ENCODE measurements at regions not wholly inside any gene's neighbourhood (a gene's known extent, or its start where the extent isn't known, plus 50 kb on each side); places are given as distances from the start of the nearest gene placed in this dataset.

DNA sequence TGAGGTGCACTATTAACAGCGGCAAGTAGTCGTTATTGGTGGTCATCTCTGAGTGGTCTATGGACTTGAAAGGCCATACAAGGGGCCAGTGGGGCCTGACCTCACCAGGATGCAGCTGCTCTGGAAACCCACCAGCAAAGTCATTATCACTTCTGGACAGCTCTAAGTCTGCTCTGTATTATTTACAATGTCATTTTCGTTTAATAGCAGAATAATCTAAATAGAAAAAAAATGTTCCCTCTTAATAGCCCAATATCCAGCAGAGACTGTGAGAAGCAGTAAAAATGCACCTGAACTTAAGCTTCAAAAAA lies 85.0 kb upstream of the EED start:
- TF ChIP-seq TAF1 (IDR thresholded peaks at IDR 0.05; ENCODE audit: low read depth, low read length), result no peak
- TF ChIP-seq SPI1 (IDR thresholded peaks at IDR 0.05; ENCODE audit: low read depth, low read length), result no peak
- TF ChIP-seq PAX5 (IDR thresholded peaks at IDR 0.05; ENCODE audit: insufficient read depth, low read length, severe bottlenecking), result no peak
- no peak for TF ChIP-seq POU2F2 (IDR thresholded peaks at IDR 0.05; ENCODE audit: low read depth, low read length)
- TF ChIP-seq POLR2AphosphoS5 (IDR thresholded peaks at IDR 0.05; ENCODE audit: low read depth, low read length), result no peak
- TF ChIP-seq POLR2A (IDR thresholded peaks at IDR 0.05; ENCODE audit: low read depth, low read length), result no peak
- FAIRE-seq, result peak; percentile 23
- no peak for DNase-seq (ENCODE audit: insufficient read length, low spot score)

DNA sequence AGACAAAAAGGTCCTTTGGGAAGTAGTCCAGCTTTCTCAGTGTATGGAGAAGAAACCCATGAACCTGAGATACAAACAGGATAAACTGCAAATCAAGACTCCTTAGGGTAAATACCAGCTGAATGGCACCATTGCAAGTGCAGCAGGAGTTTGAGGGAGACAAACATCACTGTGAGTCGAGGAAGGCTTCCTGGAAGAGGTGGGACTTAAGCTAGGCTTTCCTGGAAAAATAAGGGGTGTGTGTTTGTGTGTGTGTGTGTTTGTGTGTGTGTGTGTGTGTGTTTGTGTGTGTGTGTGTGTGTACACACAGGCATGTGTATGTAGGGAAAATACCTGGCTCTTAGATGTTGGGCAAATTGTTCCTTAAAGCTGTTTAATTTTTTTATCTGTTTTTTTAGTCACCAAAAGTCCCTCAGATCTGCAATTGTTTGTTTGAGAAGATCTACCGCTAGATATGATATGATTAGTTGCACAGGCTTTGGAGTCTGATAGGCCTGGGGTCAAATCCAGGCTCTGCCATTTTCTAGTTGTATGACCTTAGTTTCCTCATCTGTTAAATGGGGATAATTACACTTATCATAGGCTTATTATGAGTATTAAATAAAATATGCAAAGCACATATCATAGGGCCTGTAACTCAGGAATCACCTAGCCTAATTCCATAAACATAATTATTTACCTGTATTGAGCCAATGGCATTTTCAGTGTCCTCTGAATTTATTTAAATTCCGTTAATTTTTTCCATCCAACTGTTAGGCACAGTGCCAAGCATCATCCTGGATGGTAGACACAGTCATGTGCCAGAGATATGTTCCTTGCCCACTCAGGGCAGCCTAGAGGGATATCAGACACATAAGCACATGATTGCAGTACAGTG lies 85.6 kb upstream of the EED start:
- FAIRE-seq (no peak), DNase-seq (ENCODE audit: insufficient read length, low spot score) (no peak)
- no peak for TF ChIP-seq POU2F2 (IDR thresholded peaks at IDR 0.05; ENCODE audit: low read depth, low read length)
- TF ChIP-seq TAF1 (IDR thresholded peaks at IDR 0.05; ENCODE audit: low read depth, low read length), result no peak
- no peak for TF ChIP-seq POLR2AphosphoS5 (IDR thresholded peaks at IDR 0.05; ENCODE audit: low read depth, low read length)
- no peak for TF ChIP-seq POLR2A (IDR thresholded peaks at IDR 0.05; ENCODE audit: low read depth, low read length)

DNA sequence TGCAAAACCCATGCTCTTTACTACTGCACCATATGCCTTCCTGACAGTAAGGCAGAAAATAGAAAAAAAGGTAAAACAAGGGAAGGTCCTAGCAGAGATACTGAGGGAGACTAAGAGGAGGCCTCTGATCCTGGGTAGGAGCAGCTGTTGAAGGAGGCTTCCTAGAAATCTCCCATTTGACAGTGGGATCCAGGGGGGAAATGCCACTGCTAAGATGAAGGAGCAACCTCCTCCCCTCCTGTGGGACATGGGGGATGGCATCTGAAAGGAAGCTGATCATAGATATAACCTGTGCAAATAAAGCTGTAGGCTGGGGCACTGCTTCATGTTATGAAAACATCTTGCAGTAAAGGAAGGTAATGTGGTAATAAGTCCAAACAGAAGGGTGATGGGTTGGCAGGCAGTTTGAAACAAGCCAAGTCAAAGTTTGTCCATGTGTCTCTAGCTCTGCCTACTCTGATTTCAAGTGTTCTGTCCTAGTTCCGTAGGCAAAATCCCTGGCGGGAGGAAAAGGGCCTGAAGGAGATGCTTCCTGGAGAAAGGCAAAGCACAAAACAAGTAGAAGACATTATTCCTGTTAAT lies 86.7 kb upstream of the EED start:
- no peak for FAIRE-seq
- no peak for TF ChIP-seq SPI1 (IDR thresholded peaks at IDR 0.05; ENCODE audit: low read depth, low read length)
- TF ChIP-seq POU2F2 (IDR thresholded peaks at IDR 0.05; ENCODE audit: low read depth, low read length), result no peak
- no peak for TF ChIP-seq PAX5 (IDR thresholded peaks at IDR 0.05; ENCODE audit: insufficient read depth, low read length, severe bottlenecking)
- no peak for TF ChIP-seq POLR2AphosphoS5 (IDR thresholded peaks at IDR 0.05; ENCODE audit: low read depth, low read length)
- TF ChIP-seq TAF1 (IDR thresholded peaks at IDR 0.05; ENCODE audit: low read depth, low read length), result no peak
- TF ChIP-seq POLR2A (IDR thresholded peaks at IDR 0.05; ENCODE audit: low read depth, low read length), result no peak

DNA sequence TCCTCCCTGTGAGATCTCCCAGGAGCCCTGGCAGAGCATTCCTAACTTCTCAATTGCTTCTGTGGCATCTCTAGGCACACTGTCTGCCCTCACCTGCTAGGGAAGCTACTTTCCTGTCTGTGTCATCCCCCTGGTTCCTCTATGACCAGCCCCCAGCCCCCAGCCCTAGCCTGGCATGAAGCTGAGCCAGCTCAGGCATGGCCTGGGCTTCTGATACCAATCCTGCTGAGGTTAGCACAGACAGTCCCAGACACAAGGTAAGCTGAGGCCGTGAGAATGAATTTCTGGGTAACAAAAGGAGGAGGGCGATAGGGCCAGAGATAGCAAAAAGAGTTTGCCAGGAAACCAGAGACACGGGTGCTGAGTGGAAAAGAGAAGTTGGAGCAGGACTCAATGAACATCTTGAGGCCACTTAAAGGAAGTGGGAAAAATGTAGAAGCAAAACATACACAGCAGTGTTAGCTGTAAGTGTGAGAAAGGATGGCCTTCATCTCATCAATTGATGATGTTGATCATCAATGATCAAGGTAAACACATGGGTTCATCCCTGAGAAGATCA lies 87.6 kb upstream of the PICALM start:
- TF ChIP-seq TAF1 (IDR thresholded peaks at IDR 0.05; ENCODE audit: low read depth, low read length) (no peak), POLR2A (IDR thresholded peaks at IDR 0.05; ENCODE audit: low read depth, low read length) (no peak), POU2F2 (IDR thresholded peaks at IDR 0.05; ENCODE audit: low read depth, low read length) (no peak), POLR2AphosphoS5 (IDR thresholded peaks at IDR 0.05; ENCODE audit: low read depth, low read length) (no peak), SPI1 (IDR thresholded peaks at IDR 0.05; ENCODE audit: low read depth, low read length) (no peak), PAX5 (IDR thresholded peaks at IDR 0.05; ENCODE audit: insufficient read depth, low read length, severe bottlenecking) (no peak)
- no peak for FAIRE-seq
- no peak for DNase-seq (ENCODE audit: insufficient read length, low spot score)

More for the DNA sequence above, 86.7 kb upstream of the EED start:
- DNase-seq (ENCODE audit: insufficient read length, low spot score), result no peak

DNA sequence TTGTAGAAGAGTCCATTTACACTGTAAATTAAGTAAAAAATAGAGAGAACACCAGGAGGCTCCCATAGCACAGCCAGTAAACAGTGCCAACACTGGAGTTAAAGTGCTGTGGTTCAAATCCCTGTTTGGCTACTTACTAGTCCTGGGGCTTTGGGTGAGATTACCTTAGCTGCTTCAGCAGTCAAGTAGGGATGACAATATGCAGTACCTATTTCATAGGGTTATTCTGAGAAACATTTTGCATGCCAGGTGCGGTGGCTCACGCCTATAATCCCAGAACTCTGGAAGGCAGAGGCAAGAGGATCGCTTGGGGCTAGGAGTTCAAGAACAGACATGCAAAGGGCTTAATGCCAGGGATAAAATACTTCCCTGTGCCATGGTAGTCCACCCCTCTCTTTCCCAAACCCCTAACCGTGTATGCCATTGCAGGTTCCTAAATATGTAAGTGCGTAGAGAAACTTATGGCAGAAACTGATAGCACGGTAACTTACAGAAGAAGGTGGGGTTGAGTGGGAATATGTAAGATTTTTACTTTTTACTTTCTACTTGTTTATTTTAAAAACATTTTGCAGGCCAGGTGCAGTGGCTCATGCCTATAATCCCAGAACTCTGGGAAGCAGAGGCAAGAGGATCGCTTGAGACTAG lies 86.4 kb upstream of the PICALM start:
- TF ChIP-seq POLR2AphosphoS5 (IDR thresholded peaks at IDR 0.05; ENCODE audit: low read depth, low read length) (no peak), TAF1 (IDR thresholded peaks at IDR 0.05; ENCODE audit: low read depth, low read length) (no peak), POLR2A (IDR thresholded peaks at IDR 0.05; ENCODE audit: low read depth, low read length) (no peak), SPI1 (IDR thresholded peaks at IDR 0.05; ENCODE audit: low read depth, low read length) (no peak), PAX5 (IDR thresholded peaks at IDR 0.05; ENCODE audit: insufficient read depth, low read length, severe bottlenecking) (no peak), POU2F2 (IDR thresholded peaks at IDR 0.05; ENCODE audit: low read depth, low read length) (no peak)
- DNase-seq (ENCODE audit: insufficient read length, low spot score) (no peak), FAIRE-seq (no peak)

DNA sequence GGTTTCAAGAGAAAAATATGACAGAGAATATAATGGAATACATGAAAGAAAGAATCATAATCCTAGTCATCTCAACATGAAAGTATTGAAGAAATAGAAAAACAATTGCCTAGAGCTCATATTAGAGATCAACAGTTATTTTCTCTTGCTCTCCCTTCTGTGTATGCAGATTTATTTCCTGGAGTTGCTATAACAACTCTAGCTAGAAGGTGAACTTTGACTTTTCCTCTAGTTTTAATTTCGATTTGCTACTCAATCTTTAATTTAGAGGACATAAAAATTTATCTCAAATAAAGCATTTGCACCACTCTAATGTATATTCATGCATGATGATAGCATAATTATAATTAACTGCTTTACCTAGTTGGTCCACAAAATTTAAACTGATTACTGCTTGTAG lies 84.6 kb upstream of the PICALM start:
- TF ChIP-seq POU2F2 (IDR thresholded peaks at IDR 0.05; ENCODE audit: low read depth, low read length) (no peak), POLR2A (IDR thresholded peaks at IDR 0.05; ENCODE audit: low read depth, low read length) (no peak), SPI1 (IDR thresholded peaks at IDR 0.05; ENCODE audit: low read depth, low read length) (no peak), POLR2AphosphoS5 (IDR thresholded peaks at IDR 0.05; ENCODE audit: low read depth, low read length) (no peak), TAF1 (IDR thresholded peaks at IDR 0.05; ENCODE audit: low read depth, low read length) (no peak)
- FAIRE-seq (no peak), DNase-seq (ENCODE audit: insufficient read length, low spot score) (no peak)

DNA sequence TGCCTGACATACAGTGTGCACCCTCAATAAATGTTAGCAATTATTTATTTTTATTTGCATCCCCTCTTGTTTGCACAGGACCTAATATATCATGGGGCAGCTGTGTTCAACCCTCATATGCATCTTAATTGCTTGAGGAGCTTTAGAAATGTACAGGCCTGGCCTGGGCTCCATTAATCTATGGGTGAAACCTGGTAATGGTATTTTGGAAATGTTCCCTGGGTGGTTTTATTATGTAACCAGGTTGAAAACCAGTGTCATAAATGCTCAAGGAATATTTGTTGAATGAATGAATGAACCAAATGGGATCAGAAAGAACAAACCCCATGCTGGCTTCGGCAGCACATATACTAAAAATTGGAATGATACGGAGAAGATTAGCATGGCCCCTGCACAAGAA lies 84.0 kb upstream of the PICALM start:
- TF ChIP-seq SPI1 (IDR thresholded peaks at IDR 0.05; ENCODE audit: low read depth, low read length) (no peak), POLR2A (IDR thresholded peaks at IDR 0.05; ENCODE audit: low read depth, low read length) (no peak), PAX5 (IDR thresholded peaks at IDR 0.05; ENCODE audit: insufficient read depth, low read length, severe bottlenecking) (no peak), TAF1 (IDR thresholded peaks at IDR 0.05; ENCODE audit: low read depth, low read length) (no peak), POLR2AphosphoS5 (IDR thresholded peaks at IDR 0.05; ENCODE audit: low read depth, low read length) (no peak), POU2F2 (IDR thresholded peaks at IDR 0.05; ENCODE audit: low read depth, low read length) (no peak)
- DNase-seq (ENCODE audit: insufficient read length, low spot score), result no peak

DNA sequence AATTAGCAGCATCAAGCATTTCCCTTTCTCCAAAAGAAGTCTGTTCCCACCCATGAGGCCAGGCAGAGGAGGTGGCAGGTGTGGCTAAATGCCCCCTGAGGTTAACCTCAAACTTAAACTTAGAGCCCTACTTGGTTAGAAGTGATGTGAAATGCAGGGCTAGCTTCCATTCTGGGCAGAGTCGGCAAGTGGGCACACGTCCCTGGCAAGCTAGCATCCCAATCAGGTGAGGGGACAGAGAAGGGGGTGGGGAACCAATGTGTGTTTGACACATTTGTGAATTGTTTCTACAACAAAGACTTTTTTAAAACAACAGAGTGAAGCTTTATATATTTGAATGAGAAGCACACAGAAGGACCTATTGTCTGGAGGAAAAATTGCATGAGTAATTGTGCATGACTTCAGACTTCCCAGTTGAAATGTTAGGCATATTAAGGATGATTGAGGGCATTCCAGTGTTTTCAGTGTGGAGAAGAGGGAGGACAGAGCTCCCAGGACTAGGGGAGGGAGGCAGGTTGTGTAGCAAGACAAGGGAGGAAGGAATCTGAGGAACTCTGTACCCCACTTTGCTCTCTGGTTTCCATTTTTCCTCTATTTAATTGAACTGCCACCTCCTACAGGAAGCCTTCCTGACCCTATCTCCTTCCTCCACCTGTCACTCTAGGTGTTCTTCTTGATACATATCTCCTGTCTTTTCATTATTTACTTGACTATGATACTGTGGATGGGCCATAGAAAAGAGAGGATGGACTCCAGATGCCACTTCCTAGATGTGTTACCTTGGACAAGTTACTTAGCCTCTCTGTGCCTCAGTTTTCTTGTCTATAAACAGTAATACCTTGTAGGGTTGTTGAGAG lies 83.3 kb upstream of the PICALM start:
- TF ChIP-seq POU2F2 (IDR thresholded peaks at IDR 0.05; ENCODE audit: low read depth, low read length), result no peak
- TF ChIP-seq POLR2A (IDR thresholded peaks at IDR 0.05; ENCODE audit: low read depth, low read length), result no peak
- TF ChIP-seq POLR2AphosphoS5 (IDR thresholded peaks at IDR 0.05; ENCODE audit: low read depth, low read length), result no peak
- no peak for TF ChIP-seq PAX5 (IDR thresholded peaks at IDR 0.05; ENCODE audit: insufficient read depth, low read length, severe bottlenecking)
- TF ChIP-seq TAF1 (IDR thresholded peaks at IDR 0.05; ENCODE audit: low read depth, low read length), result no peak
- TF ChIP-seq SPI1 (IDR thresholded peaks at IDR 0.05; ENCODE audit: low read depth, low read length), result no peak
- no peak for DNase-seq (ENCODE audit: insufficient read length, low spot score)
- FAIRE-seq, result peak; percentile 5

More for the DNA sequence above, 84.0 kb upstream of the PICALM start:
- FAIRE-seq, result no peak

Measured in GM12891 (cell line).